HEK293 (cell line): ENCODE measurements at regions not wholly inside any gene's neighbourhood (a gene's known extent, or its start where the extent isn't known, plus 50 kb on each side); places are given as distances from the start of the nearest gene placed in this dataset.

ENCODE experiments used
- CTCF ChIA-PET: fragments of 350-600 bp; formaldehyde crosslinking; extraction: SDS; loops from one replicate; lab custom pipeline; 2021; ENCODE audit warnings: antibody characterized with exemption; lab: Yijun Ruan, JAX
- POLR2A ChIA-PET: fragments of 300-600 bp; formaldehyde crosslinking; extraction: SDS; loops from one replicate; lab custom pipeline; 2020; ENCODE audit warnings: antibody characterized with exemption, inconsistent platforms; lab: Yijun Ruan, JAX
- H3K27ac ChIP-seq: fragments of 200-500 bp; sonication (Bioruptor generic); 2 replicates; pipeline ENCODE4 v1.5.1; 2014; ENCODE audit warnings: low read depth, low read length, control low read depth, inconsistent platforms; ENCODE audit errors: extremely low read depth
- H3K36me3 ChIP-seq, 2 experiments: fragments of 200-500 bp in 1 of 2; sonication (Bioruptor generic) in 1 of 2; 1 replicate in 1 of 2; 2 replicates in 1 of 2; pipeline ENCODE4 v1.5.1; 2014 to 2017; ENCODE audit warnings: inconsistent platforms in 2 of 2, low read length in 2 of 2; ENCODE audit not compliant: control insufficient read depth in 2 of 2, insufficient read depth in 1 of 2
- H3K4me1 ChIP-seq: fragments of 200-500 bp; sonication (Bioruptor generic); 2 replicates; pipeline ENCODE4 v1.5.1; 2014; ENCODE audit warnings: mild to moderate bottlenecking, low read length, inconsistent platforms; ENCODE audit not compliant: control insufficient read depth, insufficient read depth
- H3K4me3 ChIP-seq: 2 replicates; pipeline ENCODE4 v1.5.1; 2011; ENCODE audit warnings: low read depth, mild to moderate bottlenecking, control low read depth, low read length, moderate library complexity
- H3K9me3 ChIP-seq: fragments of 200-500 bp; sonication (Bioruptor generic); 2 replicates; pipeline ENCODE4 v1.5.1; 2014; ENCODE audit warnings: low read depth, low read length, inconsistent platforms; ENCODE audit not compliant: control insufficient read depth, insufficient read depth
- BCL11B ChIP-seq: fragments of 450-650 bp; formaldehyde crosslinking; IDR thresholded peaks from 2 replicates; pipeline ENCODE4 v1.5.1; 2016; ENCODE audit warnings: low read depth, missing biosample characterization, missing genetic modification characterization
- HOXA7 ChIP-seq: sonication (generic); formaldehyde crosslinking; IDR thresholded peaks from 2 replicates; pipeline ENCODE4 v1.8.1; 2022; ENCODE audit warnings: missing genetic modification reagents, borderline replicate concordance
- KLF7 ChIP-seq: fragments of 450-650 bp; formaldehyde crosslinking; IDR thresholded peaks from 2 replicates; pipeline ENCODE4 v1.5.1; 2016; ENCODE audit warnings: missing biosample characterization, missing genetic modification characterization, borderline replicate concordance
- SP3 ChIP-seq: fragments of 450-650 bp; formaldehyde crosslinking; IDR thresholded peaks from 2 replicates; pipeline ENCODE4 v1.5.1; 2016; ENCODE audit warnings: missing biosample characterization, missing genetic modification characterization
- TSHZ1 ChIP-seq: fragments of 450-650 bp; formaldehyde crosslinking; IDR thresholded peaks from 2 replicates; pipeline ENCODE4 v1.5.1; 2016; ENCODE audit warnings: missing biosample characterization, missing genetic modification characterization, borderline replicate concordance
- YY2 ChIP-seq: fragments of 450-650 bp; formaldehyde crosslinking; IDR thresholded peaks from 2 replicates; pipeline ENCODE4 v1.5.1; 2016; ENCODE audit warnings: missing biosample characterization, missing genetic modification characterization
- ZBTB11 ChIP-seq: fragments of 450-650 bp; formaldehyde crosslinking; conservative IDR thresholded peaks from 2 replicates; pipeline ENCODE4 v1.5.1; 2016; ENCODE audit warnings: low read depth, missing biosample characterization, missing genetic modification characterization
- ZBTB7A ChIP-seq: fragments of 450-650 bp; formaldehyde crosslinking; IDR thresholded peaks from 2 replicates; pipeline ENCODE4 v1.5.1; 2016; ENCODE audit warnings: low read depth, missing biosample characterization, missing genetic modification characterization
- ZEB2 ChIP-seq: fragments of 450-650 bp; formaldehyde crosslinking; IDR thresholded peaks from 2 replicates; pipeline ENCODE4 v1.5.1; 2016; ENCODE audit warnings: missing biosample characterization, missing genetic modification characterization
- ZFP3 ChIP-seq: fragments of 450-650 bp; formaldehyde crosslinking; IDR thresholded peaks from 2 replicates; pipeline ENCODE4 v1.5.1; 2016; ENCODE audit warnings: low read depth, missing biosample characterization, missing genetic modification characterization
- ZFP69B ChIP-seq: fragments of 450-650 bp; formaldehyde crosslinking; IDR thresholded peaks from 2 replicates; pipeline ENCODE4 v1.5.1; 2016; ENCODE audit warnings: missing biosample characterization, missing genetic modification characterization
- ZNF140 ChIP-seq: fragments of 450-650 bp; formaldehyde crosslinking; IDR thresholded peaks from 2 replicates; pipeline ENCODE4 v1.5.1; 2016; ENCODE audit warnings: missing biosample characterization, missing genetic modification characterization
- ZNF311 ChIP-seq: fragments of 450-650 bp; formaldehyde crosslinking; IDR thresholded peaks from 2 replicates; pipeline ENCODE4 v1.5.1; 2017; ENCODE audit warnings: missing biosample characterization, missing genetic modification characterization, borderline replicate concordance
- ZNF354C ChIP-seq: fragments of 450-650 bp; formaldehyde crosslinking; IDR thresholded peaks from 2 replicates; pipeline ENCODE4 v1.5.1; 2016; ENCODE audit warnings: missing biosample characterization, missing genetic modification characterization, low read depth, borderline replicate concordance
- ZNF404 ChIP-seq: fragments of 450-650 bp; formaldehyde crosslinking; IDR thresholded peaks from 2 replicates; pipeline ENCODE4 v1.5.1; 2017; ENCODE audit warnings: missing biosample characterization, missing genetic modification characterization
- ZNF416 ChIP-seq: fragments of 450-650 bp; formaldehyde crosslinking; IDR thresholded peaks from 2 replicates; pipeline ENCODE4 v1.5.1; 2016; ENCODE audit warnings: missing biosample characterization, missing genetic modification characterization
- ZNF426 ChIP-seq: fragments of 450-650 bp; formaldehyde crosslinking; IDR thresholded peaks from 2 replicates; pipeline ENCODE4 v1.5.1; 2017; ENCODE audit warnings: missing biosample characterization, missing genetic modification characterization, mild to moderate bottlenecking, inconsistent platforms, moderate library complexity
- ZNF513 ChIP-seq: fragments of 450-650 bp; IDR thresholded peaks from 2 replicates; pipeline ENCODE4 v1.5.1; 2018; ENCODE audit warnings: missing biosample characterization, missing genetic modification characterization
- ZNF530 ChIP-seq: fragments of 450-650 bp; formaldehyde crosslinking; IDR thresholded peaks from 2 replicates; pipeline ENCODE4 v1.5.1; 2016; ENCODE audit warnings: low read depth, missing biosample characterization, missing genetic modification characterization
- ZNF561 ChIP-seq: fragments of 450-650 bp; IDR thresholded peaks from 2 replicates; pipeline ENCODE4 v1.5.1; 2018; ENCODE audit warnings: missing biosample characterization, missing genetic modification characterization, borderline replicate concordance
- ZNF792 ChIP-seq: fragments of 450-650 bp; formaldehyde crosslinking; IDR thresholded peaks from 2 replicates; pipeline ENCODE4 v1.5.1; 2016; ENCODE audit warnings: missing biosample characterization, missing genetic modification characterization

- Histone ChIP-seq H3K4me1 (no peaks in the 10 kb centered on the region), H3K27ac (no peak overlapping the region), H3K9me3 (no peaks in the 10 kb centered on the region), H3K36me3 (no peaks in the 10 kb centered on the region), H3K4me3 (no peak overlapping the region)
- no peak for TF ChIP-seq ZBTB7A (tag by site-specific recombination)
- no peak for TF ChIP-seq YY2 (tag by site-specific recombination)
- TF ChIP-seq ZNF416 (tag by site-specific recombination), result no peak
- no peak for TF ChIP-seq KLF7 (tag by site-specific recombination)
- TF ChIP-seq ZBTB11, result no peak
- TF ChIP-seq ZNF140 (tag by site-specific recombination), result no peak
- no peak for TF ChIP-seq ZNF792 (tag by site-specific recombination)
- TF ChIP-seq TSHZ1 (tag by site-specific recombination), result no peak
- TF ChIP-seq BCL11B (tag by site-specific recombination), result no peak
- no peak for TF ChIP-seq ZNF513 (tag by site-specific recombination)
- ChIA-PET POLR2A (no interaction called here), CTCF (no interaction called here)
These were observed 189.7 kb downstream of the PPARGC1A start for GRCh38 chr4:23700197-23700596.

- ChIA-PET POLR2A (no interaction called here), CTCF (no interaction called here)
- no peaks in the 10 kb centered on the region for H3K9me3 ChIP-seq
- no peak overlapping the region for H3K4me3 ChIP-seq
- no peaks in the 10 kb centered on the region for H3K36me3 ChIP-seq
- no peak overlapping the region for H3K27ac ChIP-seq
- H3K4me1 ChIP-seq, result no peaks in the 10 kb centered on the region
- TF ChIP-seq SP3 (tag by site-specific recombination), result no peak
- no peak for TF ChIP-seq ZNF426 (tag by site-specific recombination)
- no peak for TF ChIP-seq HOXA7 (CRISPR knock-in tag)
- TF ChIP-seq ZNF561 (tag by site-specific recombination), result no peak
- TF ChIP-seq ZNF404 (tag by site-specific recombination), result no peak
- no peak for TF ChIP-seq ZFP3 (tag by site-specific recombination)
- TF ChIP-seq ZFP69B (tag by site-specific recombination), result no peak
- no peak for TF ChIP-seq ZEB2 (tag by site-specific recombination)
- no peak for TF ChIP-seq ZNF354C (tag by site-specific recombination)
- TF ChIP-seq ZNF530, result no peak
- TF ChIP-seq ZNF311, result no peak
- TF ChIP-seq TSHZ1 (tag by site-specific recombination), result no peak
These were observed 192.1 kb downstream of the PPARGC1A start for GRCh38 chr4:23697722-23698121.
